GM21723 (cell line): ENCODE measurements at regions not wholly inside any gene's neighbourhood (a gene's known extent, or its start where the extent isn't known, plus 50 kb on each side); places are given as distances from the start of the nearest gene placed in this dataset.
"Not testable (repeated sequence)": the region's sequence is repeated elsewhere in the genome, so short reads cannot be mapped to it uniquely, and the experiment has no call there.

Experiments used
- ATAC-seq: cut with Tn5 transposase; IDR thresholded peaks from one replicate; pipeline ENCODE4 v1.9.1; 2021; ENCODE audit warnings: mild to moderate bottlenecking, moderate library complexity; ENCODE audit not compliant: unreplicated experiment

- ATAC-seq: no peak
Observed at GRCh38 chr16:17757808-17758207, 287.0 kb upstream of the XYLT1 start.

- ATAC-seq: no peak
Observed at GRCh38 chr16:17755158-17755557, 284.4 kb upstream of the XYLT1 start.

- no peak for ATAC-seq
Observed at GRCh38 chr16:17753434-17753833, 282.7 kb upstream of the XYLT1 start.

GRCh38 chr16:17749706-17750105 is 278.9 kb upstream of the XYLT1 start:
- ATAC-seq: no peak

- no peak for ATAC-seq
Observed at GRCh38 chr16:17748044-17748719, 277.4 kb upstream of the XYLT1 start.

- no peak for ATAC-seq
Observed at GRCh38 chr16:17747081-17747756, 276.5 kb upstream of the XYLT1 start.

- no peak for ATAC-seq
Observed at GRCh38 chr16:17744921-17745572, 274.3 kb upstream of the XYLT1 start.

GRCh38 chr16:17743578-17743977 is 272.8 kb upstream of the XYLT1 start:
- ATAC-seq: no peak

GRCh38 chr16:17743158-17743557 is 272.4 kb upstream of the XYLT1 start:
- no peak for ATAC-seq

- not testable (repeated sequence) for ATAC-seq
Observed at GRCh38 chr16:17735099-17735498, 264.3 kb upstream of the XYLT1 start.

- ATAC-seq: no peak
Observed at GRCh38 chr16:17729820-17730219, 259.1 kb upstream of the XYLT1 start.

GRCh38 chr16:17728196-17728595 is 257.4 kb upstream of the XYLT1 start:
- ATAC-seq: no peak

GRCh38 chr16:17724242-17724898 is 253.6 kb upstream of the XYLT1 start:
- no peak for ATAC-seq

- ATAC-seq: no peak
Observed at GRCh38 chr16:17723531-17724134, 252.9 kb upstream of the XYLT1 start.

- no peak for ATAC-seq
Observed at GRCh38 chr16:17718495-17718894, 247.7 kb upstream of the XYLT1 start.

GRCh38 chr16:17705847-17706246 is 235.1 kb upstream of the XYLT1 start:
- ATAC-seq: no peak

GRCh38 chr16:17696616-17697015 is 225.9 kb upstream of the XYLT1 start:
- ATAC-seq: no peak

- ATAC-seq: no peak
Observed at GRCh38 chr16:17692484-17692883, 221.7 kb upstream of the XYLT1 start.

GRCh38 chr16:17691899-17692176 is 221.1 kb upstream of the XYLT1 start:
- ATAC-seq: no peak

- no peak for ATAC-seq
Observed at GRCh38 chr16:17691106-17691898, 220.5 kb upstream of the XYLT1 start.

GRCh38 chr16:17685447-17685846 is 214.7 kb upstream of the XYLT1 start:
- ATAC-seq: no peak
